NB4 (cell line): ENCODE measurements at regions not wholly inside any gene's neighbourhood (a gene's known extent, or its start where the extent isn't known, plus 50 kb on each side); places are given as distances from the start of the nearest gene placed in this dataset.

Experiments
- DNase-seq: peaks from one replicate; pipeline ENCODE4 v3.0.0; 2010; ENCODE audit warnings: low read depth
- H3K4me3 ChIP-seq: one replicate; pipeline ENCODE4 v1.5.1; 2011; ENCODE audit warnings: mild to moderate bottlenecking, low read depth, low read length, moderate library complexity
- CTCF ChIP-seq: IDR thresholded peaks from one replicate; pipeline ENCODE4 v1.5.1; 2012; ENCODE audit warnings: low read depth, low read length
- MAX ChIP-seq: IDR thresholded peaks from 2 replicates; pipeline ENCODE4 v1.6.1; 2011; ENCODE audit warnings: low read depth, low read length
- MYC ChIP-seq: IDR thresholded peaks from 2 replicates; pipeline ENCODE4 v1.6.1; 2011; ENCODE audit warnings: low read depth, low read length
- POLR2A ChIP-seq: IDR thresholded peaks from 2 replicates; pipeline ENCODE4 v1.6.1; 2011; ENCODE audit warnings: mild to moderate bottlenecking; ENCODE audit not compliant: insufficient read length; ENCODE audit errors: extremely low read depth

- no peak for DNase-seq
- TF ChIP-seq CTCF (no peak), POLR2A (no peak), MAX (no peak), MYC (no peak)
These were observed 369.2 kb downstream of the MID1IP1 start for GRCh38 chrX:39170464-39170863.

GRCh38 chrX:39171686-39172085 is 370.4 kb downstream of the MID1IP1 start:
- DNase-seq: no peak
- no peak overlapping the region for H3K4me3 ChIP-seq
- TF ChIP-seq POLR2A (no peak), MAX (no peak), MYC (no peak), CTCF (no peak)

More at GRCh38 chrX:39170464-39170863, 369.2 kb downstream of the MID1IP1 start:
- H3K4me3 ChIP-seq: no peak overlapping the region

- no peak for DNase-seq
- H3K4me3 ChIP-seq: no peak overlapping the region
- TF ChIP-seq MYC: no peak
- TF ChIP-seq POLR2A: no peak
- no peak for TF ChIP-seq CTCF
- no peak for TF ChIP-seq MAX
These were observed 373.0 kb downstream of the MID1IP1 start for GRCh38 chrX:39174241-39174771.

- TF ChIP-seq MYC (no peak), MAX (no peak)
- no peak overlapping the region for H3K4me3 ChIP-seq
- no peak for DNase-seq
These were observed 373.6 kb downstream of the MID1IP1 start for GRCh38 chrX:39174772-39175417.

- no peak overlapping the region for H3K4me3 ChIP-seq
- no peak for TF ChIP-seq POLR2A
- TF ChIP-seq CTCF: no peak
- no peak for TF ChIP-seq MAX
- TF ChIP-seq MYC: no peak
- DNase-seq: no peak
These were observed 374.3 kb downstream of the MID1IP1 start for GRCh38 chrX:39175418-39176057.

- DNase-seq: no peak
- no peak overlapping the region for H3K4me3 ChIP-seq
- no peak for TF ChIP-seq MAX
- TF ChIP-seq POLR2A: no peak
- no peak for TF ChIP-seq CTCF
- no peak for TF ChIP-seq MYC
These were observed 374.8 kb downstream of the MID1IP1 start for GRCh38 chrX:39176105-39176504.
